ENCODE measurements at regions not wholly inside any gene's neighbourhood (a gene's known extent, or its start where the extent isn't known, plus 50 kb on each side); places are given as distances from the start of the nearest gene placed in this dataset.

DNA sequence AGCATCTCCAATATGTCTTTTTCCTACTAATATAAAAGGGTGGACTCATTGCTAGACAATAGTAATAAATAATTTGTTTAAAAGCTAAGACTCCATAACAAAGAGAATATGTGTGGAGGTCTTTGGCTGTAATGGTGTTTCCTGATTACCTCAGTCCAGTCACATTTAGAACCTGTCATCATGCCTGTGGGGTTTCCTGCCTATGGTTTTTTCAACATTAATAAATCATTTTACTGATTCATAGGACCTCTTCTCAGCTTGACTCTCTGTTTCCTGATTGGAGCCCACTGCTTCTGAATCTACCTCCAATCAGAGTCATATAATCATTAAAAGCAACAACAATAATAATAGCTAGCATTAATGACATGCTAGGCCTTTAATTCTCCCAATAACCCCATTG is 52.4 kb upstream of the GNAI1 start:
- no peak overlapping the region for H3K4me3 ChIP-seq (ENCODE audit: low read depth, low read length)
- no peak for DNase-seq (ENCODE audit: low read depth)

DNA sequence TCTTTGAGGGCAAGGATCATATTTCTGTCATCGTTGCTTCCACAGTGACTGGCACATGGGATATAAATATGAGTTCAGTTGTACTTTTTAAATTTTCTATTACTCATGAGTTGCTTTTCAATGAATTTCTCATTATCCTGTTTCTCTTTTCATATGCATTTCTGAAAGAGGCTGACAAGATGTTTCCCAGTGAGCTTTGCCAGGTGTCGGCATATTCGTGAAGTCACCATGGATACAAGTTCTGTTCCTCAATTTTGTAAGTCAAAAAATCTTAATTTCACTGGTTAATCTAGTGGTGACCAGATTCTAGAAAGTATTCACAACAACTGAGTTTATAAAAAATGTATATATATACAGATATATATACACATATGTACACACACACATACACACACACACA is 55.7 kb upstream of the GNAI1 start:
- DNase-seq (ENCODE audit: low read depth), result no peak

DNA sequence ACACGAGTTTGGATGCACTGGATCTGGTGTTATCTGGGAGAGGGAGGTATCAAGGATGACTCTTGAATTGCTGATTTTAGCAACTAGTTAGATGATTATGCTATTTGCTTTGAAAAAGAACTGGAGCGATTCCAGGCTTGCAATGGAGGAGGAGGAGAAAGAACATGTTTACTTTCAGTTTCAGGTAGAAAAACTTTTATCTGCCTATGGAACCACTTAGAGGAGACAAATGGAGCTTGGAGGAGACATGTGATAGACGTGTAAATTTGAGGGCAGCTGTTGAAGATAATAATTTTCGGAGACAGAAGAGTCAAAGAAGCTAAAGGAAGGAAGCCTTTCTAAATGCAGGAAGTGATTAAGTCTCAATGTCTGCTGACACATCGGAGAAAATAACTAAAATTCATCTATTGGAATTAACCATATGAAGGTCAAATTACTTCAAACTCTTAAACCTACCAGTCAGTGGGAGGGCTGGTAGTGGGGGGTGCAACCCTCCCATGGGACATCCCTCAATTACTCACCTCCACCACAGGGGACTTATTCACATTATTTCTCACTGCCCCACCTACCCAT is 56.4 kb upstream of the GNAI1 start:
- no peak for DNase-seq (ENCODE audit: low read depth)
- H3K4me3 ChIP-seq (ENCODE audit: low read depth, low read length), result peak overlapping the region; percentile 12

More for the DNA sequence above, 55.7 kb upstream of the GNAI1 start:
- no peak overlapping the region for H3K4me3 ChIP-seq (ENCODE audit: low read depth, low read length)

DNA sequence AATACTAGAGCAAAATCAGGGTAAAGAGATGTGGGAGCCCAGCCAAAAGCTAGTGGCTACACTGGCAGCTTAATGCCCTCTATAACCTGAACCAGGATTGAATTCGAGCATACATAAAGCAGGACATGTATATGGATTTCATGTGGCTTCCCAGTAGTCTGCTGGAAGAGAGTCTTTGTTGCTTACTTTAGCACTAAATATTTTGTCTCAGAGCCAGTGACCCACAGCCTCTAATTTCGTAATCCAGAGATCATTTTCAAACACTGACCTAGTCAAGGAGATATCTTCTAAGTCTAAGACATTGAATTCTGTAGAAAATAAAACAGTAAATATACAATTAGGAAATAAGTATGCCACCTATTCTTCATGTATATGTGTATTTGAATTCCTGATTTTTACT is 64.2 kb upstream of the GNAI1 start:
- DNase-seq (ENCODE audit: low read depth), result peak; percentile 28
- no peak overlapping the region for H3K4me3 ChIP-seq (ENCODE audit: low read depth, low read length)

DNA sequence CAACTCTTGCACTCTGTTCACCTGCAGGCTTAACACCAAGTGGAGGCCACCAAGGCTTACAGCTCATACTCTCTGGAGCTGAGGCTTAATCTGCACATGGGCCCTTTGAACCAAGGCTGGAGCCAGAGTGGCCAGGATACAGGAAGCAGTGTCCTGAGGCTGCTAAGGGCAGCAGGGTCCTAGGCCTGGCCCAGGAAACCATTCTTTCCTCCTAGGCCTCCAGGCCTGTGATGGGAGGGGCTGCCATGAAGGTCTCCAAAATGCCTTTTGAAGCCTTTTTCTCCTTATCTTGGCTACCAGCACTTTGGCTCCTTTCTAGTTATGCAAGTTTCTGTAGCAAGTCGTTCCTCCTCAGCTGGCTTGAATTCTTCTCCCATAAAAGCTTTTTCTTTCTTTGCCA is 68.0 kb upstream of the GNAI1 start:
- DNase-seq (ENCODE audit: low read depth), result no peak

DNA sequence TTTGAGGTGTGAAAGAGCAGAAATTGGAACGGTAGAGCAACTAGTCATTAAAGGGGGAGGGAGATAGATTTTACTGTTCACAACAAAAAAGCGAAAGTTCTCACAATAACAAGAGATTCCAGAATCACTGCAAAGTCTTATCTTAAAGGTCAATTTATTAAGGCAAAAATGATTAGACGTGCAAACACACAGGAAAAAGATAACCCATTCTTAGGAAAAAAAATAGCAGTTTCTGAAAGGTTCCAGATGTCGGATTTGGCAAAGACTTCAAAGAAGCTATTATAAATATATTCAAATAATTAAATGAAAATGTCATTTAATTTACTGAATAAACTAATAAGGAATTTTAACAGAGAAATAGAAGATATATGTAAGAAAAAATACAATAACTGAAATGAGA is 70.8 kb upstream of the GNAI1 start:
- H3K4me3 ChIP-seq (ENCODE audit: low read depth, low read length), result no peak overlapping the region
- no peak for DNase-seq (ENCODE audit: low read depth)

More for the DNA sequence above, 68.0 kb upstream of the GNAI1 start:
- H3K4me3 ChIP-seq (ENCODE audit: low read depth, low read length), result no peak overlapping the region

DNA sequence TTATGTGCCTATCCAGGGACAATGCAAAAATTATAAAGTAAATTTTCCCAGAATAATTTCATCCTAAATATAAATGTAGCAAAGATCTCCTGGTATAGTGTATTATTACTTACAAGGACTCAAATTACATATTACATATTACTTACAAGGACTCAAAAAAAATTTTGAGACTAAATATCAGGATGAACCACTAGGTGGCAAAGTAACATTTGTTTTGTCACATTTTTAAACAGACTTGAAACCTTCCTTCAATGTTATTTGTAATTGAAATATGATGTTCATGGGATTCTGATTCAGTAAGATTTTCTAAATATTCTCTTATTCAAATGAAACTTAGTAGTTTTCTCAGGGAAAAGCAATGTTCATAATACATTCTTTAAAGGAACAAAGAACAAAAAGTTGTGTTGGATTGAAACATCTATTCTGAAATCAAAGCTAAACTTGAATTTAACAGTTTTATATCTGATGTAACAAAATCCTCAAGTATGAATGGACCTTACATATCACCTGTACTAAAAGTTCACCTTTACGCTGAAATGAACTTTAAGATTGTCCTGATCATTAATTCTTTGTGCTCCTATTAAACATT is 74.3 kb upstream of the GNAI1 start:
- no peak overlapping the region for H3K4me3 ChIP-seq (ENCODE audit: low read depth, low read length)
- peak; percentile 31 for DNase-seq (ENCODE audit: low read depth)

DNA sequence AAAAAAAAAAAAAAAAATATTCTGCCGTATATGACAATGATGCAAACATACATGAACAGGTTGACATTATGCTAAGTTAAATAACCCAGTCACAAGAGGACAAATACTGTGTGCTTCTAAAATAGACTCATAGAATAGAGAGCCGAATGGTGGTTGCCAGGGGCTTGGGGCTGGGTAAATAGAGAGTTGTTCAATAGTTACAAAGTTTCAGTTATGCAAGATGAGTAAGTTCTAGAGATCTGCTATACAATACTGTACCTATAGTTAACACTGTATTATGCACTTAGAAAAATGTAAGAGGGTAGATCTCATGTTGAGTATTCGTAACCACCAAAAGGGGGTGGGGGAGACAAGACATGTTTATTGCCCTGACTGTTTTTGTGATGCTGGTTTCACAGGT is 77.1 kb upstream of the GNAI1 start:
- DNase-seq (ENCODE audit: low read depth), result no peak
- H3K4me3 ChIP-seq (ENCODE audit: low read depth, low read length), result no peak overlapping the region

DNA sequence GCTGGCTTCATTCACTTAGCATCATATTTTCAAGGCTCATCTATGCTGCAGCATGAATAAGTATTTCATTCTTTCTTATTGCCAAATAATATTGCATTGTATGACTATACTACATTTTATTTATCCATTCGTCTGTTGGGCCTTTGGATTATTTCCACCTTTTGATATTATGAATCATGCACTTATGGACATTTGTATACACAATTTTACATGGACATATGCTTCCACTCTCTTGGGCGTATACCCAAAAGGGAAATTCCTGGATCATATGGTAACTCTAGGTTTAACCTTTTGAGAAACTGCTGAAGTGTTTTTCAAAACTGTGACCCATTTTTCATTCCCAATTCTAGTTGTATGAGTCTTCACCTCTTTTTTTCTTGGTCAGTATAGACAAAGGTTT is 80.3 kb upstream of the GNAI1 start:
- no peak overlapping the region for H3K4me3 ChIP-seq (ENCODE audit: low read depth, low read length)
- DNase-seq (ENCODE audit: low read depth), result no peak

DNA sequence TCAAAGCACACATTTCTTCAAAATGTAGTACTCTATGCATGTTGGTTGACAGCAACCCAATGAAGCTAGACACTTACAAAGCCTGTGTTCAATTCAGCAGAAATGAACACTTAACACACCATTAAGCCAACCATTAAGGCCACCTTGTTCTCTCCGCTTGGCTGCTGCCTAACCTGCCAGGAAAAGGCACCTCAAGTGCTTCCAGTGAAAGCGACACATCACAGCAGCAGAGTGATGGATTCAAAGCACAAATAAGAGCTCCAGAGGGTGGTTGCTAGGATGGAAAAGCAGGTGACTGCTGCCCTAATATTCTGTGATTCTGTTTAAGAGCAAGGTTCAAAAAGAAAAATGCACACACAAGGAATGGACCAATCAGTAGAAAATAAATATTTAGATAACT is 81.5 kb upstream of the GNAI1 start:
- DNase-seq (ENCODE audit: low read depth), result no peak
- no peak overlapping the region for H3K4me3 ChIP-seq (ENCODE audit: low read depth, low read length)

DNA sequence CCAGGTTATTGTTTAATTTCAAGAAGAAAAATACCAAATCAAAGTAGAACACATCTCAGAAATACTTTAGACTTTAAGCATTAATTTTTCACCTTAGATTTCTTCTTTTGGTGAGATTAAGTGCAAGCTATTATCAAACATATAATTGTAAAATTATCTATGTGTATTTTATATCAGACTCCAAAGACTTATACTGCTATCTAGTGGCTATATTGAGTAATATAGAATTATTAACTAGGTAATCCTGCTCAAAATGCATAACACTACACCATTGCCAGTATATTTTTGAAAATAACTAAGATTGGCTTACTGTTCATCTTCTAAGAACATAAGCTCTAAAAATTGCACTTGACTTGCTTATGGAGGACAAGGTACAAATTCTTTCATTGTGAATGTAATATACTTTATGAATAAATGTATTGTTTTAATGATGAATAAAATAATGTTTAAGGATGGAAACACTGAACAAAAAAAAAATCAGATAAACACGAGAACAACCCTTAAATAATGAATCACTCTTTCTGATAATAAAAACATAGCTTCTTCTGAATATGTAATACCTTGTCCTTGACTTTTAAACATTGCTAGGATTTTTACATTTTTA is 86.7 kb upstream of the GNAI1 start:
- no peak for DNase-seq (ENCODE audit: low read depth)
- H3K4me3 ChIP-seq (ENCODE audit: low read depth, low read length), result no peak overlapping the region

DNA sequence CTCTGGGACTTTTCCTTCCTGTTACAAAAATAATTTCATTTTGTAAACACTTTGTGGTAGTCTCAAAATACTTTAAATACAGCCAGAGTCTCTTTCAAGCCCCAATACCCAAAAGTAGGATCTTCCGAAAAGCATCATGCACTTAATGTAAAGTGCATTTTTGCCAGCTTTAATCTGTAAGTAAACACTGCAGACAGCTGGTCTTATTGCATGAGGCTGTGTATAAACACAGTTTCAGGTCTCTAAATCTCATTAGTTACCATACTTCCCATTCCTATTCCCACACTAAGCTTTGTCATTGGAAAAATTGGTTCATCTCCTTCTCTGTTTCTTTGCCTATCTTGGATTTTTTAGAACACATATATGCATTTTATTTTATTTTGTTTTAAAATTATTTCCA is 87.6 kb upstream of the GNAI1 start:
- no peak overlapping the region for H3K4me3 ChIP-seq (ENCODE audit: low read depth, low read length)
- DNase-seq (ENCODE audit: low read depth), result no peak

DNA sequence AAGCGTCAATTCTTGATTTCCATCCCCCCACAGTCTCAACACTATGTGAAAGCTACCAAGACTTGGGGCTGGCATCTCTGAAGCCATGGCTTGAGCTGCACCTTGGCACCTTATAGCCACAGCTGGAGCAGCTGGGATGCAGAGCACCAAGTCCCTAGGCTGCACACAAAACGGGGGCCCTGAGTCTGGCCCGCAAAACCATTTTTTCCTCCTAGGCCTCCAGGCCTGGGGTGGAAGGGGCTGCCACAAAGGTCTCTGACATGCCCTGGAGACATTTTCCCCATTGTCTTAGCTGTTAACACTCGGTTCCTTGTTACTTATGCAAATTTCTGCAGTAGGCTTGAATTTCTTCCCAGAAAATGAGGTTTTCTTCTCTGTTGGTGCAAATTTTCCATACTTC is 89.8 kb upstream of the GNAI1 start:
- H3K4me3 ChIP-seq (ENCODE audit: low read depth, low read length), result no peak overlapping the region
- DNase-seq (ENCODE audit: low read depth), result no peak

DNA sequence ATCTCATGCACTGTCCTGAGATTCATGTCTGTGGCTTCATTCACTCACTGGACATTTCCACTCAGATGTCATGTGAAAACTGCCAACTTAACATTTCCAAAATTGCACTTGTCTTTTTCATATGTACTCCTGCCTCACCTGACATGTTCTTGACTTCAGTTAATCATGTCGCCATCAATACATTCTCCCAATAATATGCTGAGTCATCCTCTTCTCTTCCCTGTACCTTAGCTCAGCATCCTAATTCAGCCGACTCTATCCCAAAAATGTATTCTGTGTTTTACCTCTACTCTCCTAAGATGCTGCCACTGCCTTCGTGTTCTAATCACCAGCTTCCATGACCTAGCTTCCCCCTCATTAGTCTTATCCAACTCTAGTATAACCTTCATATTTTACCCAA is 93.9 kb upstream of the GNAI1 start:
- H3K4me3 ChIP-seq (ENCODE audit: low read depth, low read length), result no peak overlapping the region
- no peak for DNase-seq (ENCODE audit: low read depth)

DNA sequence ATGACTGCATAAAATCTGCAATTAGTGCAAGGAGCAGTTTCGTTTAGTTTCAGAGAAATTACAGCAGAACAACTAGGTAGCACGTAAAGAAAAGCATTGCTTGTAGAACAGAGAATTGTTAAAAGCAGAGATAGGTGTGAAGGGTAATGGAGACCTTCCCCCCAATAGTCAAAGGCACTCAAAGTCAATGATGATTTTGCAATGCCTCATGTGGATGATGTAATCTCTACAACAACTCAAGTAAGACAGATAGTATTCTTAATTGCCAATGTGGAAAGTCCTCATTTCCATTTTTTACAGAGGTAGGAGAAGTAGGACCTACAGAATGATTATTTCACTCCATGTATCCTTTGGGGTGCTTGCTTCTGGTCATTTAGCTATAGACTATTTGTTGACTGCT is 94.3 kb upstream of the GNAI1 start:
- H3K4me3 ChIP-seq (ENCODE audit: low read depth, low read length), result no peak overlapping the region
- no peak for DNase-seq (ENCODE audit: low read depth)

DNA sequence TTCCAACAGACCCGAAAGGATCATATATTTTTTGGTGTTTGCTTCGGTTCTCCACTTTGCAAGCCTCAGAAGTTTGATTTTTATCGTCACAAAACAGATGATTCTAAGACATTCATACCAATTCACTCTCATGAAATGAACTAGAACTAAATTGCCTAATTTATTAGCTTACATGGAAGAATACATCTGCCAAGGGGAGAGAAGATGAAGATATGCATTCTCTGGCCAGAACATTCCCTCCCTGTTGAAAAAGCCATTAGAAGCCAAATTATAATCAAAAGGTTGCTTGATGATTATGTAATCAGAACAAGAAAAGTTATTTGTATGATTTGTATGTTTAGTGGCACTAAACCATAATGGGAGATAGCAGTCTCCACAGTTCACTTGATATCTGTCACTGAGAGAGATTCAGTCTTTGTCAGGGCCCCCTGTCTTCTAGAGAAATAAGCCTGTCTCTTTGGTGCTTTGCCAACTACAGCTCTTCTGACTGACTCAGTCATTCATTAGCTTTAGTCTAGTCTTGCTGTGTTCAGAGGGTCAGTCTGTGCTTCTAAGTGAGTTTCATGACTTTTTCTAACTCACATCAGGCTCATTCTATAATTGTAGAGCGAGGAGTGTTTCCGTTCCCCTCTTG is 95.3 kb upstream of the GNAI1 start:
- H3K4me3 ChIP-seq (ENCODE audit: low read depth, low read length), result no peak overlapping the region
- DNase-seq (ENCODE audit: low read depth), result no peak

DNA sequence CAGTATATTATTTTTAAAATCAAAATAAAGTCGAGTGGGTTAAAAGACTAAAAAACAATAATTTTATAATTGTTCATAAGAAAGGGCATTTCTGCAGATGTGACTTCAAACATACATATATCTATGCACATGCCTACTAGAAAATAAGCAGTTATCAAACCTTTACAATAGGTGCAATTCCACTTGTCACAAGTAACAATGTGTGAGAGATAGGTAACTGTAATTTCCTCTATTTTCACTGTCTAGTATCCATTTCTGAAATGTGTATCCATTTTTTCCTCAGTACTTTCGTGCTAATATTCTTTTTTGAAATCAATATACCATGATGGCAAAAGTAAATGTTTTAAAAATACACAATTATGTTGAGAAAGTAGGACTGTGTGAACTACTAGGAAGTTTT is 96.9 kb upstream of the GNAI1 start:
- no peak for DNase-seq (ENCODE audit: low read depth)
- H3K4me3 ChIP-seq (ENCODE audit: low read depth, low read length), result no peak overlapping the region

DNA sequence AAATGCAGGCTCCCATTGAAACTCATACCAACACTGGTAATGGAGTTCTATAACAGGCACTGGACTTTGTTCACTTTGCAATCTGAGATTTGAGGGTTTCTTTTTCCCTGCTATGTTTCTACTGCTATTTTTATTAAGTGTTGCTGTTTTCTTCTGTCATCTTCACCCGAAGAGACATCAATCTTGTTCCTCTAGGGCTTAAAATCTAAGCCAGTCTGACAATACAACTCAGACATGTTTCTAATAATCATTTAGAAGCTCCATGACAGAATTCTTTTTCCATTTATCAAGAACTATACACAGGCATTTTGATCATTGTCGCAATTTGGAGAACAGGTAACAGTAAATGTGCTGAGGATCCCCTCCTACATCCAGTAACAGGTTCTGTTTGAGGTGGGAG is 98.5 kb upstream of the GNAI1 start:
- no peak for DNase-seq (ENCODE audit: low read depth)
- no peak overlapping the region for H3K4me3 ChIP-seq (ENCODE audit: low read depth, low read length)

DNA sequence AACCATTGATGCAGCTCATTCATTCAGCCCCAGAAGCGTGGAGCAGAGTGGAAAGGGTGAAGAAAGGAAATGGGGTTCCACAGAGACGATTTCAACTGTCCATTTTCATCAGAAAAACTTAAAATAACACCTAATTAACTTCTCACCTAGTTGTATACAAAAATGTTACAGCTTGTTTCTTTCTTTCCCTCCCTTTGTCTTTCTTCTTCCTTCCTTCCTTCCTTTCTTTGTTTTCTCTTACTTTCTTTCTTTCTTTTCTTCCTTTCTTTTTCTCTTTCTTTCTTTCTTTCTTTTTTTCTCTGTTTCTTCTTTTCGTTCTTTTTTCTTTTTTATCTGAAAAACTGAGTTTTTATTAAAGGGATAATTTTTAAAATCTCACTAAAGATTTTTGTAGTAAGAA is 105.9 kb upstream of the GNAI1 start:
- DNase-seq (ENCODE audit: low read depth), result no peak
- H3K4me3 ChIP-seq (ENCODE audit: low read depth, low read length), result no peak overlapping the region

DNA sequence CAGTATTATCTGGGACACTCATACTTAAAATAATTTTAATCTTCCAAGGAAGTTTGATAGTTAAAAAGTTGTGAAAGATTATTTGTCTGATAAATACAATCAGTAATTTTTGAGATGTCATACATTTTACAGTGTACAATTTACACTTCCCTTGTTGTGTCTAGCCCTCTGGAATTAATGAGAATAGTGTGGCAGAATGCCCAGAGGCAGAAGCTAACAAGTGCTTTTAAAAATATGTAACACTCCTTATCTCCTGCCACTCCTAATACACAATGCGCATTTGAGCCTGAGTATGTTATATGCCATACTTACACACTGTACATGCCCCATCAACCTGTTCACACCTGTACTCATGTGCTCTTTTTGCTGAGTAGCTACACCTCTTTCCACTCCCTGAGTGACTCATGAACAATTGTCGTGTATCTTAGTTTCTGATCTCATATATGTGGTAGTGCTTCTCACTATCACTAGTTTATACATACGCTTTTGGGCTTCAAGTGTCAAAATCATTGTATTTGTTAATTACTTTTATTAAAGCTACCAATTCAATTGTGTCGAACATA is 106.9 kb upstream of the GNAI1 start:
- DNase-seq (ENCODE audit: low read depth), result no peak
- no peak overlapping the region for H3K4me3 ChIP-seq (ENCODE audit: low read depth, low read length)

DNA sequence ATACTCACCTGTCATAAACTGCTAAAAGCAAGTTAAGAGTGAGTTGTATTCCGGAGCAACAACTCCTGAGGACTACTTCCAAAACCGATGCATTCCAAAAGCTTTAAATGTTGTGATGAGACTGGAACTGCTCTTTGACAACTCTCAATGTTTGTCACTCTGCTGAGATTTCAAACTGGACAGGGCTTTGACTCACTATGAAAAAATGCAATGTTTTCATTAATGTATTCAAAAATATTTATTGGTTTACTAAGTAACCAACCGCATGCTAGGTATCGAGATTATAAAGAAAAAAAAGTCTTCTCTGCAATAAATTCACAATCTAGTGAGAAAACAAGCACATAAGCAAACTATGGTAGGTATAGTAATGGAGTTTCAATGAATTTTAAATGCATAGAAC is 107.9 kb upstream of the GNAI1 start:
- no peak for DNase-seq (ENCODE audit: low read depth)
- H3K4me3 ChIP-seq (ENCODE audit: low read depth, low read length), result no peak overlapping the region

Data from skeletal muscle cell (primary cell).